ENCODE measurements at regions not wholly inside any gene's neighbourhood (a gene's known extent, or its start where the extent isn't known, plus 50 kb on each side); places are given as distances from the start of the nearest gene placed in this dataset.

GRCh38 chr3:118554148-118554838 lies 480.4 kb downstream of the IGSF11 start:
- TF ChIP-seq CTCF (conservative IDR thresholded peaks at IDR 0.05): no peak
- TF ChIP-seq EZH2 (IDR thresholded peaks at IDR 0.05; ENCODE audit: low read depth): no peak

Data from PC-9 (cell line).